Suprapubic skin (tissue), 4 donors: ENCODE measurements at regions not wholly inside any gene's neighbourhood (a gene's known extent, or its start where the extent isn't known, plus 50 kb on each side); places are given as distances from the start of the nearest gene placed in this dataset.

Experiments used
- EP300 ChIP-seq: sonication (generic); formaldehyde crosslinking; IDR thresholded peaks from one replicate; pipeline ENCODE4 v1.6.1; 2017; ENCODE audit warnings: antibody characterized with exemption
- POLR2A ChIP-seq, 2 donors: fragments of 450-650 bp; IDR thresholded peaks; one replicate each; pipeline ENCODE4 v1.6.1; 2017; ENCODE audit warnings: antibody characterized with exemption in 2 of 2, mild to moderate bottlenecking in 2 of 2, moderate library complexity in 2 of 2
- POLR2AphosphoS5 ChIP-seq, 3 donors: sonication (generic); formaldehyde crosslinking; IDR thresholded peaks; one replicate each; pipeline ENCODE4 v1.6.1; 2017; ENCODE audit warnings: antibody characterized with exemption in 3 of 3
- TF ChIP-seq, protein P1 (sequence below), 2 donors: fragments of 200-600 bp in 1 of 2; fragments of 450-650 bp in 1 of 2; sonication (generic) in 1 of 2; IDR thresholded peaks; one replicate each; pipeline ENCODE4 v1.5.1; 2016 to 2019; ENCODE audit warnings: antibody characterized with exemption in 2 of 2, mild to moderate bottlenecking in 1 of 2, moderate library complexity in 1 of 2

DNA sequence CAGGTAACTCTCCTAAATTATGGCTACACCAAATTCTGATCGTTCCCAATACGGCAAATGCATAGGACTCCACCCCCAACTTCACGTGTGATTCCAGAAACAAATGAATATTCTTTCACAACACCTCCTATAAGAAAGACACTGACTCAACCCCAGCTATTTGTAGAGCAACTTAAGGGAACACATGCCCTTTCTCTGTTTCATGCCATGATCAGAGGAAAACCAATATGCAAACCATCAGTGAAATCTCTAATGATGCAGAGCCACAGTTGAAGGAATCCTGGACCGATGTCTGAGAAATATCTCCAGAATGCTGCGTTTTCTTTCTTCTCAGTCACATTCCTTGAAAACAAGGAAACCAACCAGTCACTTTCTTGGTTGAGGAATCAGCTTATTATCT, 164.2 kb upstream of the PTBP2 start:
- no peak for TF ChIP-seq POLR2A (IDR thresholded peaks at IDR 0.05)
- TF ChIP-seq, protein P1, sequence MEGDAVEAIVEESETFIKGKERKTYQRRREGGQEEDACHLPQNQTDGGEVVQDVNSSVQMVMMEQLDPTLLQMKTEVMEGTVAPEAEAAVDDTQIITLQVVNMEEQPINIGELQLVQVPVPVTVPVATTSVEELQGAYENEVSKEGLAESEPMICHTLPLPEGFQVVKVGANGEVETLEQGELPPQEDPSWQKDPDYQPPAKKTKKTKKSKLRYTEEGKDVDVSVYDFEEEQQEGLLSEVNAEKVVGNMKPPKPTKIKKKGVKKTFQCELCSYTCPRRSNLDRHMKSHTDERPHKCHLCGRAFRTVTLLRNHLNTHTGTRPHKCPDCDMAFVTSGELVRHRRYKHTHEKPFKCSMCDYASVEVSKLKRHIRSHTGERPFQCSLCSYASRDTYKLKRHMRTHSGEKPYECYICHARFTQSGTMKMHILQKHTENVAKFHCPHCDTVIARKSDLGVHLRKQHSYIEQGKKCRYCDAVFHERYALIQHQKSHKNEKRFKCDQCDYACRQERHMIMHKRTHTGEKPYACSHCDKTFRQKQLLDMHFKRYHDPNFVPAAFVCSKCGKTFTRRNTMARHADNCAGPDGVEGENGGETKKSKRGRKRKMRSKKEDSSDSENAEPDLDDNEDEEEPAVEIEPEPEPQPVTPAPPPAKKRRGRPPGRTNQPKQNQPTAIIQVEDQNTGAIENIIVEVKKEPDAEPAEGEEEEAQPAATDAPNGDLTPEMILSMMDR (IDR thresholded peaks at IDR 0.05), result no peak
- TF ChIP-seq POLR2AphosphoS5 (IDR thresholded peaks at IDR 0.05), result no peak
- TF ChIP-seq EP300, result no peak
